H9 (cell line): ENCODE measurements at regions not wholly inside any gene's neighbourhood (a gene's known extent, or its start where the extent isn't known, plus 50 kb on each side); places are given as distances from the start of the nearest gene placed in this dataset.
"Not testable (repeated sequence)": the region's sequence is repeated elsewhere in the genome, so short reads cannot be mapped to it uniquely, and the experiment has no call there.

ENCODE experiments used
- DNase-seq: peaks from one replicate; pipeline ENCODE4 v3.0.0-alpha.2; 2017
- H2AFZ ChIP-seq: one replicate; pipeline ENCODE4 v1.6.1; 2013; ENCODE audit warnings: mild to moderate bottlenecking, low read length, control low read depth, moderate library complexity
- H2AK5ac ChIP-seq: 2 replicates; pipeline ENCODE4 v1.6.1; 2013; ENCODE audit warnings: low read length, control low read depth, mixed read lengths; ENCODE audit not compliant: insufficient read length
- H2BK120ac ChIP-seq: one replicate; pipeline ENCODE4 v1.6.1; 2013; ENCODE audit warnings: low read depth, mild to moderate bottlenecking, low read length, control low read depth, inconsistent platforms; ENCODE audit not compliant: poor library complexity, severe bottlenecking
- H2BK12ac ChIP-seq: 2 replicates; pipeline ENCODE4 v1.6.1; 2013; ENCODE audit warnings: low read length, control low read depth, mixed read lengths, low read depth; ENCODE audit not compliant: insufficient read length
- H2BK15ac ChIP-seq: 2 replicates; pipeline ENCODE4 v1.6.1; 2013; ENCODE audit warnings: low read depth, low read length, control low read depth
- H2BK20ac ChIP-seq: one replicate; pipeline ENCODE4 v1.6.1; 2013; ENCODE audit warnings: low read depth, mild to moderate bottlenecking, low read length, control low read depth, inconsistent platforms; ENCODE audit not compliant: poor library complexity, severe bottlenecking
- H2BK5ac ChIP-seq: 2 replicates; pipeline ENCODE4 v1.6.1; 2013; ENCODE audit warnings: low read length, control low read depth, mixed read lengths; ENCODE audit not compliant: insufficient read length
- H3K14ac ChIP-seq: 2 replicates; pipeline ENCODE4 v1.6.1; 2013; ENCODE audit warnings: low read length, control low read depth; ENCODE audit not compliant: insufficient read depth
- H3K18ac ChIP-seq: 2 replicates; pipeline ENCODE4 v1.6.1; 2013; ENCODE audit warnings: low read depth, mild to moderate bottlenecking, mixed read lengths, low read length, control low read depth; ENCODE audit not compliant: insufficient read length
- H3K23ac ChIP-seq: 2 replicates; pipeline ENCODE4 v1.6.1; 2013; ENCODE audit warnings: low read length, control low read depth, mixed read lengths, low read depth; ENCODE audit not compliant: insufficient read length
- H3K23me2 ChIP-seq: 2 replicates; pipeline ENCODE4 v1.6.1; 2013; ENCODE audit warnings: low read depth, mild to moderate bottlenecking, mixed read lengths, low read length, control low read depth; ENCODE audit not compliant: insufficient read length, poor library complexity, severe bottlenecking
- H3K27ac ChIP-seq: 2 replicates; pipeline ENCODE4 v1.5.1; 2013; ENCODE audit warnings: low read length, control low read depth, mixed read lengths, low read depth; ENCODE audit not compliant: insufficient read length
- H3K27me3 ChIP-seq: 2 replicates; pipeline ENCODE4 v1.6.1; 2013; ENCODE audit warnings: low read length, control low read depth, inconsistent platforms; ENCODE audit not compliant: insufficient read depth
- H3K4ac ChIP-seq: 2 replicates; pipeline ENCODE4 v1.6.1; 2013; ENCODE audit warnings: low read depth, mild to moderate bottlenecking, control low read depth, inconsistent platforms, low read length, moderate library complexity
- H3K4me1 ChIP-seq: 2 replicates; pipeline ENCODE4 v1.6.1; 2013; ENCODE audit warnings: low read length, control low read depth, inconsistent platforms; ENCODE audit not compliant: insufficient read depth
- H3K4me2 ChIP-seq: 2 replicates; pipeline ENCODE4 v1.6.1; 2013; ENCODE audit warnings: low read length, control low read depth, mixed read lengths; ENCODE audit not compliant: insufficient read length, insufficient read depth
- H3K56ac ChIP-seq: 2 replicates; pipeline ENCODE4 v1.6.1; 2013; ENCODE audit warnings: low read depth, mild to moderate bottlenecking, mixed read lengths, low read length, control low read depth; ENCODE audit not compliant: insufficient read length
- H3K79me1 ChIP-seq: 2 replicates; pipeline ENCODE4 v1.6.1; 2013; ENCODE audit warnings: low read depth, mild to moderate bottlenecking, moderate library complexity, low read length, control low read depth, inconsistent platforms; ENCODE audit not compliant: insufficient read depth, poor library complexity, severe bottlenecking
- H3K79me2 ChIP-seq: 2 replicates; pipeline ENCODE4 v1.6.1; 2013; ENCODE audit warnings: low read length, control low read depth, inconsistent platforms; ENCODE audit not compliant: insufficient read depth
- H3K9ac ChIP-seq: 2 replicates; pipeline ENCODE4 v1.6.1; 2013; ENCODE audit warnings: low read length, control low read depth, mixed read lengths; ENCODE audit not compliant: insufficient read length; ENCODE audit errors: extremely low read depth
- H3K9me3 ChIP-seq: one replicate; pipeline ENCODE4 v1.6.1; 2013; ENCODE audit warnings: low read depth, low read length, inconsistent platforms; ENCODE audit not compliant: control insufficient read depth
- H3T11ph ChIP-seq: one replicate; pipeline ENCODE4 v1.6.1; 2013; ENCODE audit warnings: mild to moderate bottlenecking, low read length, control low read depth, inconsistent platforms
- H4K20me1 ChIP-seq: one replicate; pipeline ENCODE4 v1.6.1; 2013; ENCODE audit not compliant: control insufficient read depth, insufficient read length, insufficient read depth
- H4K5ac ChIP-seq: 2 replicates; pipeline ENCODE4 v1.6.1; 2013; ENCODE audit warnings: low read depth, mild to moderate bottlenecking, mixed read lengths, low read length, control low read depth; ENCODE audit not compliant: insufficient read length
- H4K8ac ChIP-seq: replicated peaks from 2 replicates; pipeline ENCODE4 v1.6.1; 2013; ENCODE audit warnings: low read length, control low read depth, mixed read lengths, low read depth; ENCODE audit not compliant: insufficient read length
- H4K91ac ChIP-seq: 2 replicates; pipeline ENCODE4 v1.6.1; 2013; ENCODE audit warnings: low read depth, mild to moderate bottlenecking, moderate library complexity, mixed read lengths, low read length, control low read depth; ENCODE audit not compliant: insufficient read length
- H3K27ac Mint-ChIP-seq, 3 experiments: 2 replicates in 2 of 3; 3 replicates in 1 of 3; pipeline ENCODE4 v1.8.0; 2020 to 2021; ENCODE audit warnings: mixed read lengths in 3 of 3, mild to moderate bottlenecking in 1 of 3, moderate library complexity in 1 of 3
- H3K27me3 Mint-ChIP-seq: 2 replicates; pipeline ENCODE4 v1.8.0; 2021; ENCODE audit warnings: low read depth, mild to moderate bottlenecking, moderate library complexity, mixed read lengths
- H3K36me3 Mint-ChIP-seq, 3 experiments: 2 replicates in 2 of 3; 3 replicates in 1 of 3; pipeline ENCODE4 v1.8.0; 2020 to 2021; ENCODE audit warnings: low read depth in 3 of 3, mixed read lengths in 3 of 3; ENCODE audit not compliant: insufficient read depth in 1 of 3
- H3K4me1 Mint-ChIP-seq, 2 experiments: 2 replicates each; pipeline ENCODE4 v1.8.0; 2020; ENCODE audit warnings: mixed read lengths in 2 of 2
- H3K4me3 Mint-ChIP-seq, 2 experiments: 2 replicates in 1 of 2; 3 replicates in 1 of 2; pipeline ENCODE4 v1.8.0; 2020 to 2021; ENCODE audit warnings: mild to moderate bottlenecking in 2 of 2, mixed read lengths in 2 of 2, moderate library complexity in 1 of 2
- H3K9me3 Mint-ChIP-seq, 2 experiments: 2 replicates in 1 of 2; 3 replicates in 1 of 2; pipeline ENCODE4 v1.8.0; 2020; ENCODE audit warnings: mild to moderate bottlenecking in 2 of 2, mixed read lengths in 2 of 2, moderate library complexity in 1 of 2
- CTCF ChIP-seq: fragments of 200-600 bp; sonication (generic); conservative IDR thresholded peaks from 3 replicates; pipeline ENCODE4 v1.8.0; 2021; ENCODE audit warnings: antibody characterized with exemption, mild to moderate bottlenecking
- WGBS: extraction: QIAGEN DNeasy Blood & Tissue Kit; methylation state at CpG from one replicate; pipeline ENCODE4 v1.1.7; 2013; ENCODE audit warnings: missing lambda C conversion rate, low lambda C conversion rate, mixed read lengths; ENCODE audit not compliant: insufficient read length; ENCODE audit errors: extremely low coverage; 5-methylcytosine and 5-hydroxymethylcytosine counted together

GRCh38 chr21:18840239-18840638, 436.7 kb upstream of the TMPRSS15 start:
- Histone ChIP-seq H3K18ac (no peak overlapping the region), H4K8ac (no peak overlapping the region), H3K27me3 (no peaks in the 10 kb centered on the region), H4K20me1 (no peaks in the 10 kb centered on the region), H2BK20ac (no peak overlapping the region), H3K9ac (no peak overlapping the region), H3K9me3 (no peaks in the 10 kb centered on the region), H3K79me1 (no peaks in the 10 kb centered on the region), H3K79me2 (no peaks in the 10 kb centered on the region), H3K23ac (no peak overlapping the region), H4K91ac (no peak overlapping the region), H3K23me2 (no peaks in the 10 kb centered on the region), H3K56ac (no peak overlapping the region), H2AK5ac (no peak overlapping the region), H2BK120ac (no peak overlapping the region), H2AFZ (no peak overlapping the region), H3K4ac (no peak overlapping the region), H4K5ac (no peak overlapping the region), H3K4me2 (no peak overlapping the region), H3K14ac (no peak overlapping the region), H3K27ac (no peak overlapping the region), H2BK5ac (no peak overlapping the region), H3K4me1 (no peaks in the 10 kb centered on the region), H2BK15ac (no peak overlapping the region), H2BK12ac (no peak overlapping the region), H3T11ph (no peak overlapping the region)
- peaks cover 1 to 18% (median 5%) of the 10 kb centered on the region in 3 experiments; a peak in 5 of 7 replicates for H3K36me3 Mint-ChIP-seq
- no peaks in the 10 kb centered on the region; the same call in 1 of the 2 replicates for H3K27me3 Mint-ChIP-seq
- peak; percentile 65 for TF ChIP-seq CTCF
- peaks cover 0 to 2% of the 10 kb centered on the region in 2 experiments; a peak in 1 of 4 replicates for H3K4me1 Mint-ChIP-seq
- peak; percentile 52 for DNase-seq
- no CpG with 5 or more reads among the region's 1 CpG for WGBS
- H3K9me3 Mint-ChIP-seq, result peaks cover 24 to 35% of the 10 kb centered on the region in 2 experiments
- no peak overlapping the region for H3K27ac Mint-ChIP-seq
- H3K4me3 Mint-ChIP-seq, result no peak overlapping the region

DNA sequence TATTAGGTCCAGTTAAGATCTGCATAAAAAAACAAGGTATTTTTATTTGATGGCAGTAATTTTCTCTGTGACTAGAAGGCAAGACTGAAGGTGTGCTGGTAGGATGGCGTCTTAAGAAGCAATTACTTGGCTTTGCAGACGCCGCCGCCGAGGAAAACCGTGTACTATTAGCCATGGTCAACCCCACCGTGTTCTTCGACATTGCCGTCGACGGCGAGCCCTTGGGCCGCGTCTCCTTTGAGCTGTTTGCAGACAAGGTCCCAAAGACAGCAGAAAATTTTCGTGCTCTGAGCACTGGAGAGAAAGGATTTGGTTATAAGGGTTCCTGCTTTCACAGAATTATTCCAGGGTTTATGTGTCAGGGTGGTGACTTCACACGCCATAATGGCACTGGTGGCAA, 454.0 kb upstream of the TMPRSS15 start:
- WGBS, result no CpG with 5 or more reads among the region's 16 CpGs
- H3K27me3 Mint-ChIP-seq, H3K4me1 Mint-ChIP-seq: not testable (repeated sequence)

More for the DNA sequence above, 454.0 kb upstream of the TMPRSS15 start:
- not testable (repeated sequence) for H4K20me1 ChIP-seq, H3K9ac ChIP-seq, H2AFZ ChIP-seq, H2AK5ac ChIP-seq, H3K9me3 ChIP-seq, H3K79me2 ChIP-seq, H3K56ac ChIP-seq, H2BK12ac ChIP-seq, H3K23ac ChIP-seq, H3K4me2 ChIP-seq, H2BK5ac ChIP-seq, H4K5ac ChIP-seq, H3K27ac ChIP-seq, H4K8ac ChIP-seq, H4K91ac ChIP-seq, H3K4ac ChIP-seq, H3T11ph ChIP-seq, H3K4me3 Mint-ChIP-seq, H3K23me2 ChIP-seq, H3K27me3 ChIP-seq, H3K9me3 Mint-ChIP-seq, DNase-seq, H2BK15ac ChIP-seq, H2BK120ac ChIP-seq, H2BK20ac ChIP-seq, H3K14ac ChIP-seq, H3K36me3 Mint-ChIP-seq, H3K4me1 ChIP-seq, H3K18ac ChIP-seq, H3K79me1 ChIP-seq, H3K27ac Mint-ChIP-seq
